ENCODE measurements at regions not wholly inside any gene's neighbourhood (a gene's known extent, or its start where the extent isn't known, plus 50 kb on each side); places are given as distances from the start of the nearest gene placed in this dataset.

- Histone ChIP-seq H3K36me3 (ENCODE audit: insufficient read depth, low read length) (peaks cover 92% of the 10 kb centered on the region), H3K27me3 (ENCODE audit: control insufficient read depth in 1 of 2, insufficient read depth in 2 of 2, low read length in 2 of 2) (no peaks in the 10 kb centered on the region), H3K27ac (ENCODE audit: low read depth in 1 of 2, low read length in 2 of 2) (peak overlapping the region in 1 of 2 donors; percentile 16), H3K4me3 (ENCODE audit: low read length) (no peak overlapping the region), H3K9me3 (ENCODE audit: control insufficient read depth in 1 of 2, insufficient read depth in 1 of 2, low read length in 2 of 2) (peaks cover 0 to 4% of the 10 kb centered on the region in 2 experiments), H3K4me1 (ENCODE audit: insufficient read depth, low read length) (peaks cover 71% of the 10 kb centered on the region)
- ChIA-PET CTCF (interaction anchor here (0.8 to 1.4 kb wide), 3 partner anchors 60 to 158 kb away, joined by 3 to 4 read pairs (median 3); no protein-coding TSS in a partner anchor), POLR2A (interaction anchor here (0.6 to 1.5 kb wide), 8 partner anchors 24 to 149 kb away, joined by 3 to 5 read pairs (median 4); no protein-coding TSS in a partner anchor)
- ATAC-seq (ENCODE audit: poor library complexity) (no peak), DNase-seq (peak in 1 of 14 experiments; percentile 2)
- no peak overlapping the region for H3K27ac Mint-ChIP-seq
- no peaks in the 10 kb centered on the region for H3K27me3 Mint-ChIP-seq
- intact Hi-C loops (cut with DNase I, micrococcal nuclease) = no loop called here
- no peak overlapping the region for H3K4me3 Mint-ChIP-seq
- peaks cover 8% of the 10 kb centered on the region for H3K4me1 Mint-ChIP-seq (ENCODE audit: low read depth)
- no peak for TF ChIP-seq CTCF (IDR thresholded peaks at IDR 0.05)
- no peaks in the 10 kb centered on the region for H3K9me3 Mint-ChIP-seq
- peaks cover 64% of the 10 kb centered on the region for H3K36me3 Mint-ChIP-seq (ENCODE audit: low read depth)
These were observed 349.1 kb downstream of the SEC14L1 start for GRCh38 chr17:77489893-77490255.

- Histone ChIP-seq H3K27me3 (ENCODE audit: control insufficient read depth in 1 of 2, insufficient read depth in 2 of 2, low read length in 2 of 2) (no peaks in the 10 kb centered on the region), H3K27ac (ENCODE audit: low read depth in 1 of 2, low read length in 2 of 2) (peak overlapping the region in 1 of 2 donors; percentile 16), H3K36me3 (ENCODE audit: insufficient read depth, low read length) (peaks cover 94% of the 10 kb centered on the region), H3K4me3 (ENCODE audit: low read length) (no peak overlapping the region), H3K4me1 (ENCODE audit: insufficient read depth, low read length) (peaks cover 78% of the 10 kb centered on the region), H3K9me3 (ENCODE audit: control insufficient read depth in 1 of 2, insufficient read depth in 1 of 2, low read length in 2 of 2) (peaks cover 0 to 4% of the 10 kb centered on the region in 2 experiments)
- no peak overlapping the region for H3K27ac Mint-ChIP-seq
- ATAC-seq (ENCODE audit: poor library complexity) = no peak
- no peaks in the 10 kb centered on the region for H3K9me3 Mint-ChIP-seq
- H3K36me3 Mint-ChIP-seq (ENCODE audit: low read depth) = peaks cover 70% of the 10 kb centered on the region
- intact Hi-C loops (cut with DNase I, micrococcal nuclease) = no loop called here
- TF ChIP-seq CTCF (IDR thresholded peaks at IDR 0.05) = no peak
- POLR2A ChIA-PET = interaction anchor here (0.6 to 1.5 kb wide), 9 partner anchors 25 to 160 kb away, joined by 3 to 5 read pairs (median 4); no protein-coding TSS in a partner anchor
- H3K4me3 Mint-ChIP-seq = no peak overlapping the region
- H3K4me1 Mint-ChIP-seq (ENCODE audit: low read depth) = peaks cover 13% of the 10 kb centered on the region
- no peaks in the 10 kb centered on the region for H3K27me3 Mint-ChIP-seq
- CTCF ChIA-PET = interaction anchor here (0.8 to 3.2 kb wide), 5 partner anchors 54 to 159 kb away, joined by 3 to 14 read pairs (median 4); no protein-coding TSS in a partner anchor
- peak in 3 of 14 experiments; percentile 1 to 30 (median 8) for DNase-seq
These were observed 349.8 kb downstream of the SEC14L1 start for GRCh38 chr17:77490361-77491183.

DNA sequence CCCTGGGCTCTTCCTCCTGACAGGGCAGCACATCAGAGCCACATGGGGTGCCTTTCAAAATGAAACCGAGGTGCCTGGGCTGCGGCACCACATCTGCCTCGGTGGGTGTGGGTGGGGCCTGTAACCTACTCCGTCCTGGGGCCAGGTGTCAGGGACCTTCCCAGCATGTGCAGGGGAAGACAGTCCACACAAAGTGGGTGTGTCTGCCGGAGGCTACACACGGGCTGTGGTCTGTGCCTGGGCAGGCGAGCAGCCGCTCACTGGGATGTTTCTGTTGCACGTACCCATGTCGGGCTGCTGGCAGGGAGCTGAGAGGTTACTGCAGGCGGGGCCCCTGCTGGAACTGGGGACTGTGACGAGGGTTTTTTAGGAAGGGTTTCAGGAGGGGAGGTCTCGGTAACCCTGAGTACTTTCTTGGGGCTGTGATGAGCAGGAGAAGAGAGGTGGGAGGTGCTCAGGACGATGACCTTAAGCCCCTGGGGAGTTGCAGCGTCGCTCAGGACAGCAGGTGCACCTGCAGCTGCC, 351.2 kb downstream of the SEC14L1 start:
- no peak overlapping the region for H3K4me3 Mint-ChIP-seq
- Histone ChIP-seq H3K4me3 (ENCODE audit: low read length) (no peak overlapping the region), H3K36me3 (ENCODE audit: insufficient read depth, low read length) (peaks cover 97% of the 10 kb centered on the region), H3K9me3 (ENCODE audit: control insufficient read depth in 1 of 2, insufficient read depth in 1 of 2, low read length in 2 of 2) (peaks cover 0 to 4% of the 10 kb centered on the region in 2 experiments), H3K27ac (ENCODE audit: low read depth in 1 of 2, low read length in 2 of 2) (peak overlapping the region; percentile 29 to 39), H3K27me3 (ENCODE audit: control insufficient read depth in 1 of 2, insufficient read depth in 2 of 2, low read length in 2 of 2) (no peaks in the 10 kb centered on the region), H3K4me1 (ENCODE audit: insufficient read depth, low read length) (peaks cover 76% of the 10 kb centered on the region)
- ChIA-PET POLR2A (interaction anchor here (0.6 to 1.0 kb wide), 5 partner anchors 32 to 299 kb away, joined by 3 read pairs; no protein-coding TSS in a partner anchor), CTCF (interaction anchor here (0.9 to 3.2 kb wide), 4 partner anchors 62 to 160 kb away, joined by 3 to 14 read pairs (median 5); no protein-coding TSS in a partner anchor)
- H3K27ac Mint-ChIP-seq = peak overlapping the region; percentile 36
- H3K27me3 Mint-ChIP-seq = no peaks in the 10 kb centered on the region
- H3K9me3 Mint-ChIP-seq = no peaks in the 10 kb centered on the region
- peaks cover 74% of the 10 kb centered on the region for H3K36me3 Mint-ChIP-seq (ENCODE audit: low read depth)
- TF ChIP-seq CTCF (IDR thresholded peaks at IDR 0.05) = no peak
- peaks cover 7% of the 10 kb centered on the region for H3K4me1 Mint-ChIP-seq (ENCODE audit: low read depth)
- intact Hi-C loops (cut with DNase I, micrococcal nuclease) = no loop called here
- ATAC-seq (ENCODE audit: poor library complexity) (peak; percentile 8), DNase-seq (peak in 5 of 14 experiments; percentile 16 to 79 (median 33))
